H1 (cell line): ENCODE measurements at regions not wholly inside any gene's neighbourhood (a gene's known extent, or its start where the extent isn't known, plus 50 kb on each side); places are given as distances from the start of the nearest gene placed in this dataset.
A peak's percentile ranks its signal among the peaks of the same experiment; 100 is the strongest.

ENCODE experiments used
- CTCF ChIA-PET: fragments of 300-600 bp; sonication (Branson Sonifier 250); formaldehyde crosslinking; loops from one replicate; lab custom pipeline; 2021; ENCODE audit not compliant: partially characterized antibody; lab: Charles Lee
- POLR2A ChIA-PET: fragments of 300-600 bp; sonication (Branson Sonifier 250); formaldehyde crosslinking; loops from one replicate; lab custom pipeline; 2021; ENCODE audit warnings: inconsistent platforms; ENCODE audit not compliant: partially characterized antibody; lab: Charles Lee
- DNase-seq, 2 experiments: peaks; one replicate each; pipeline versions ENCODE4 v3.0.0 to v3.0.0-alpha.2; 2010 to 2022; ENCODE audit warnings: low spot score in 2 of 2, low read depth in 1 of 2, mixed read lengths in 1 of 2
- FAIRE-seq: peaks from 2 replicates; lab custom pipeline; 2011; peaks lifted over from hg19 to GRCh38; lab: Jason Lieb, UNC
- H2AFZ ChIP-seq: 2 replicates; pipeline ENCODE4 v1.8.1; 2012; ENCODE audit warnings: low read length, inconsistent platforms
- H2AK5ac ChIP-seq: 2 replicates; pipeline ENCODE4 v1.6.1; 2013; ENCODE audit warnings: low read depth, low read length
- H2BK120ac ChIP-seq: replicated peaks from 2 replicates; pipeline ENCODE3; 2013; ENCODE audit warnings: low read depth, low read length, inconsistent platforms
- H2BK12ac ChIP-seq: 2 replicates; pipeline ENCODE4 v1.6.1; 2013; ENCODE audit warnings: low read depth, low read length
- H2BK15ac ChIP-seq: 2 replicates; pipeline ENCODE4 v1.6.1; 2013; ENCODE audit warnings: low read length
- H2BK20ac ChIP-seq: 2 replicates; pipeline ENCODE4 v1.6.1; 2013; ENCODE audit warnings: low read length
- H2BK5ac ChIP-seq: 2 replicates; pipeline ENCODE4 v1.6.1; 2013; ENCODE audit warnings: low read depth, low read length
- H3K14ac ChIP-seq: 2 replicates; pipeline ENCODE4 v1.6.1; 2013; ENCODE audit warnings: inconsistent platforms; ENCODE audit not compliant: insufficient read length
- H3K18ac ChIP-seq: 2 replicates; pipeline ENCODE4 v1.6.1; 2013; ENCODE audit warnings: low read length; ENCODE audit errors: extremely low read depth
- H3K23ac ChIP-seq: 2 replicates; pipeline ENCODE4 v1.6.1; 2013; ENCODE audit warnings: inconsistent platforms; ENCODE audit not compliant: insufficient read length
- H3K23me2 ChIP-seq: 2 replicates; pipeline ENCODE4 v1.6.1; 2013; ENCODE audit warnings: low read depth, low read length
- H3K27ac ChIP-seq: 2 replicates; pipeline ENCODE4 v1.6.1; 2011; ENCODE audit warnings: low read depth, low read length, inconsistent platforms
- H3K27me3 ChIP-seq, 4 experiments: replicated peaks in 1 of 4; 1 replicate in 1 of 4; 2 replicates in 3 of 4; pipeline versions ENCODE4 v1.6.1 to v1.8.1; 2011 to 2013; ENCODE audit warnings: low read length in 3 of 4, mild to moderate bottlenecking in 3 of 4, inconsistent platforms in 2 of 4, mixed read lengths in 2 of 4, moderate library complexity in 1 of 4; ENCODE audit not compliant: control insufficient read depth in 3 of 4, insufficient read depth in 3 of 4; ENCODE audit errors: extremely low read depth in 1 of 4
- H3K36me3 ChIP-seq, 4 experiments: 2 replicates each; pipeline versions ENCODE4 v1.6.1 to v1.8.1; 2011 to 2013; ENCODE audit warnings: mild to moderate bottlenecking in 4 of 4, low read length in 3 of 4, moderate library complexity in 2 of 4, control low read depth in 1 of 4, inconsistent platforms in 1 of 4; ENCODE audit not compliant: insufficient read depth in 4 of 4, control insufficient read depth in 2 of 4
- H3K4ac ChIP-seq: replicated peaks from 2 replicates; pipeline ENCODE3; 2013; ENCODE audit warnings: low read length, low read depth, mixed read lengths, inconsistent platforms; ENCODE audit not compliant: insufficient read length
- H3K4me1 ChIP-seq, 4 experiments: replicated peaks in 1 of 4; 1 replicate in 1 of 4; 2 replicates in 3 of 4; pipeline versions ENCODE4 v1.6.1 to v1.8.1; 2011 to 2013; ENCODE audit warnings: low read length in 3 of 4, inconsistent platforms in 2 of 4, mixed read lengths in 1 of 4; ENCODE audit not compliant: insufficient read depth in 4 of 4, control insufficient read depth in 3 of 4
- H3K4me2 ChIP-seq, 2 experiments: 2 replicates each; pipeline versions ENCODE4 v1.6.1 to v1.8.1; 2011 to 2013; ENCODE audit warnings: low read depth in 2 of 2, low read length in 2 of 2, control low read depth in 1 of 2, inconsistent platforms in 1 of 2, mild to moderate bottlenecking in 1 of 2; ENCODE audit not compliant: insufficient read depth in 1 of 2
- H3K4me3 ChIP-seq, 4 experiments: fragments of 200-600, 300-600 bp in 1 of 4; sonication (generic), shearing (Covaris generic), sonication (Bioruptor Twin) in 1 of 4; 2 replicates each; pipeline versions ENCODE4 v1.5.1 to v1.8.1; 2011 to 2016; ENCODE audit warnings: low read length in 4 of 4, low read depth in 3 of 4, control low read depth in 2 of 4, inconsistent platforms in 2 of 4, mild to moderate bottlenecking in 2 of 4, mixed read lengths in 1 of 4, moderate library complexity in 1 of 4; ENCODE audit not compliant: insufficient read depth in 2 of 4; ENCODE audit errors: extremely low read depth in 1 of 4
- H3K56ac ChIP-seq: replicated peaks from 2 replicates; pipeline ENCODE3; 2013; ENCODE audit warnings: low read depth, mild to moderate bottlenecking, mixed read lengths, low read length, inconsistent platforms; ENCODE audit not compliant: insufficient read length
- H3K79me1 ChIP-seq: 2 replicates; pipeline ENCODE4 v1.6.1; 2013; ENCODE audit warnings: low read depth, low read length, control low read depth
- H3K79me2 ChIP-seq, 2 experiments: 2 replicates each; pipeline versions ENCODE4 v1.6.1 to v1.8.1; 2012 to 2013; ENCODE audit warnings: low read length in 2 of 2, mild to moderate bottlenecking in 2 of 2, inconsistent platforms in 1 of 2; ENCODE audit not compliant: insufficient read depth in 2 of 2, control insufficient read depth in 1 of 2
- H3K9ac ChIP-seq, 4 experiments: replicated peaks in 1 of 4; 1 replicate in 1 of 4; 2 replicates in 3 of 4; pipeline versions ENCODE4 v1.6.1 to v1.8.1; 2011 to 2013; ENCODE audit warnings: low read depth in 3 of 4, low read length in 3 of 4, control low read depth in 2 of 4, mild to moderate bottlenecking in 2 of 4, moderate library complexity in 2 of 4, inconsistent platforms in 1 of 4; ENCODE audit errors: extremely low read depth in 1 of 4
- H3K9me3 ChIP-seq, 2 experiments: 2 replicates each; pipeline versions ENCODE4 v1.6.1 to v1.8.1; 2012 to 2013; ENCODE audit warnings: mild to moderate bottlenecking in 2 of 2, moderate library complexity in 2 of 2, control low read depth in 1 of 2, inconsistent platforms in 1 of 2, low read depth in 1 of 2, low read length in 1 of 2, mixed read lengths in 1 of 2; ENCODE audit not compliant: insufficient read depth in 2 of 2
- H4K20me1 ChIP-seq, 2 experiments: replicated peaks in 1 of 2; 2 replicates each; pipeline versions ENCODE3 to v1.8.1; 2011 to 2013; ENCODE audit warnings: inconsistent platforms in 2 of 2, low read length in 2 of 2, mild to moderate bottlenecking in 1 of 2; ENCODE audit not compliant: insufficient read depth in 2 of 2, control insufficient read depth in 1 of 2
- H4K5ac ChIP-seq: 2 replicates; pipeline ENCODE4 v1.6.1; 2013; ENCODE audit warnings: low read length, low read depth, mixed read lengths, inconsistent platforms; ENCODE audit not compliant: insufficient read length
- H4K8ac ChIP-seq: 2 replicates; pipeline ENCODE4 v1.8.0; 2013; ENCODE audit warnings: mild to moderate bottlenecking, moderate library complexity, low read length, inconsistent platforms; ENCODE audit not compliant: insufficient read depth; ENCODE audit errors: extremely low read depth
- H4K91ac ChIP-seq: replicated peaks from 2 replicates; pipeline ENCODE3; 2013; ENCODE audit warnings: low read length, mixed read lengths, inconsistent platforms; ENCODE audit not compliant: insufficient read length
- EP300 ChIP-seq, 2 experiments: IDR thresholded peaks; 1 replicate in 1 of 2; 2 replicates in 1 of 2; pipeline ENCODE4 v1.6.1; 2011 to 2012; ENCODE audit warnings: low read depth in 2 of 2, low read length in 2 of 2, mild to moderate bottlenecking in 2 of 2, borderline replicate concordance in 1 of 2, inconsistent platforms in 1 of 2, moderate library complexity in 1 of 2
- HDAC2 ChIP-seq, 2 experiments: fragments of 300-600 bp in 1 of 2; sonication (generic) in 1 of 2; IDR thresholded peaks; 2 replicates each; pipeline ENCODE4 v1.6.1; 2011 to 2012; ENCODE audit warnings: low read depth in 2 of 2, low read length in 2 of 2, mild to moderate bottlenecking in 2 of 2, moderate library complexity in 2 of 2, borderline replicate concordance in 1 of 2, inconsistent platforms in 1 of 2
- SAP30 ChIP-seq: fragments of 300-600 bp; sonication (generic); IDR thresholded peaks from 2 replicates; pipeline ENCODE4 v1.7.1; 2012; ENCODE audit warnings: low read length, moderate library complexity, mild to moderate bottlenecking, inconsistent platforms; ENCODE audit not compliant: insufficient read depth, insufficient replicate concordance
- SP2 ChIP-seq: IDR thresholded peaks from 2 replicates; pipeline ENCODE4 v1.6.1; 2012; ENCODE audit warnings: mild to moderate bottlenecking, low read length, inconsistent platforms
- TEAD4 ChIP-seq: IDR thresholded peaks from 2 replicates; pipeline ENCODE4 v1.6.1; 2012; ENCODE audit warnings: low read depth, low read length, inconsistent platforms, mixed read lengths

GRCh38 chr14:82146846-82147245 lies 613.2 kb upstream of the SEL1L start:
- no peak for TF ChIP-seq TEAD4
- TF ChIP-seq EP300 (IDR thresholded peaks at IDR 0.05; ENCODE audit: borderline replicate concordance in 1 of 2, low read depth in 2 of 2, low read length in 2 of 2) = no peak
- no peak for TF ChIP-seq SP2
- TF ChIP-seq HDAC2 (IDR thresholded peaks at IDR 0.05; ENCODE audit: borderline replicate concordance in 1 of 2, low read depth in 2 of 2, low read length in 2 of 2) = no peak
- TF ChIP-seq SAP30 = no peak
- TF ChIP-seq, all 59 proteins: peak for 0
- no peaks in the 10 kb centered on the region for H3K36me3 ChIP-seq
- no peak overlapping the region for H2AFZ ChIP-seq
- H2BK20ac ChIP-seq = no peak overlapping the region
- no peak overlapping the region for H3K4me2 ChIP-seq
- no peaks in the 10 kb centered on the region for H3K79me2 ChIP-seq
- no peak overlapping the region for H3K56ac ChIP-seq
- CTCF ChIA-PET = no interaction called here
- H3K23ac ChIP-seq = no peak overlapping the region
- H3K4me1 ChIP-seq = no peaks in the 10 kb centered on the region
- H3K18ac ChIP-seq = no peak overlapping the region
- no peak overlapping the region for H2BK120ac ChIP-seq
- H3K23me2 ChIP-seq = no peaks in the 10 kb centered on the region
- H3K4me3 ChIP-seq = no peak overlapping the region
- H3K79me1 ChIP-seq = no peaks in the 10 kb centered on the region
- peak overlapping the region in 1 of 4 experiments; percentile 34; a peak in 1 of 7 replicates for H3K9ac ChIP-seq
- no peak overlapping the region for H2AK5ac ChIP-seq
- H4K91ac ChIP-seq = no peak overlapping the region
- H3K27ac ChIP-seq = no peak overlapping the region
- no peak overlapping the region for H2BK12ac ChIP-seq
- FAIRE-seq = no peak
- no peak overlapping the region for H3K4ac ChIP-seq
- no peak for DNase-seq
- no peak overlapping the region for H2BK15ac ChIP-seq
- no peaks in the 10 kb centered on the region for H3K27me3 ChIP-seq
- no peaks in the 10 kb centered on the region for H4K20me1 ChIP-seq
- H3K9me3 ChIP-seq = no peaks in the 10 kb centered on the region
- no peak overlapping the region for H4K5ac ChIP-seq
- H2BK5ac ChIP-seq = no peak overlapping the region
- no peak overlapping the region for H3K14ac ChIP-seq
- no peak overlapping the region for H4K8ac ChIP-seq
- POLR2A ChIA-PET = no interaction called here
